ENCODE measurements at regions not wholly inside any gene's neighbourhood (a gene's known extent, or its start where the extent isn't known, plus 50 kb on each side); places are given as distances from the start of the nearest gene placed in this dataset.

DNA sequence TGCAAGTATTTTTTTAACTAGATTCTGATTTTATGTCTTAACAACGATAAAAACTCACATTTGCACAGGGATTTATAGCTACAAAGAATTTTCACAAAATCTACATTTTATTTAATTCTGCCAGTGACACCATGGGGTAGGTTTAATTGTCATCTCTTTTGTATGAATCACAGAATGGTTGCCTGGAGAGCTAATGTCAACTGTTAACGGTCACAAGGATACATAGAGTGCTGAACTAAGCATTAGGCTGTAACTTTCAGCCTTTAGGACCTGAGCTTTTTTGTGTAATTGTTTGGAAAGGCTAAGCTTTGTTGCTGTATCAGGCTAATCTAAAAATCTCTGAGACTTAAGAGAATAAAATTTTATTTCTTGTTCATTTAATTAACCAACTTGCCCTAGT lies 465.3 kb upstream of the TBX3 start:
- no peak for DNase-seq (ENCODE audit: low spot score)
- Mint-ChIP-seq H3K27ac (ENCODE audit: unreplicated experiment) (no peak overlapping the region), H3K36me3 (ENCODE audit: low read depth, unreplicated experiment) (no peaks in the 10 kb centered on the region), H3K9me3 (ENCODE audit: unreplicated experiment) (no peaks in the 10 kb centered on the region), H3K4me3 (ENCODE audit: unreplicated experiment) (no peak overlapping the region), H3K4me1 (ENCODE audit: unreplicated experiment) (peaks cover 8% of the 10 kb centered on the region), H3K27me3 (ENCODE audit: unreplicated experiment) (peaks cover 2% of the 10 kb centered on the region)
- TF ChIP-seq, protein P1, sequence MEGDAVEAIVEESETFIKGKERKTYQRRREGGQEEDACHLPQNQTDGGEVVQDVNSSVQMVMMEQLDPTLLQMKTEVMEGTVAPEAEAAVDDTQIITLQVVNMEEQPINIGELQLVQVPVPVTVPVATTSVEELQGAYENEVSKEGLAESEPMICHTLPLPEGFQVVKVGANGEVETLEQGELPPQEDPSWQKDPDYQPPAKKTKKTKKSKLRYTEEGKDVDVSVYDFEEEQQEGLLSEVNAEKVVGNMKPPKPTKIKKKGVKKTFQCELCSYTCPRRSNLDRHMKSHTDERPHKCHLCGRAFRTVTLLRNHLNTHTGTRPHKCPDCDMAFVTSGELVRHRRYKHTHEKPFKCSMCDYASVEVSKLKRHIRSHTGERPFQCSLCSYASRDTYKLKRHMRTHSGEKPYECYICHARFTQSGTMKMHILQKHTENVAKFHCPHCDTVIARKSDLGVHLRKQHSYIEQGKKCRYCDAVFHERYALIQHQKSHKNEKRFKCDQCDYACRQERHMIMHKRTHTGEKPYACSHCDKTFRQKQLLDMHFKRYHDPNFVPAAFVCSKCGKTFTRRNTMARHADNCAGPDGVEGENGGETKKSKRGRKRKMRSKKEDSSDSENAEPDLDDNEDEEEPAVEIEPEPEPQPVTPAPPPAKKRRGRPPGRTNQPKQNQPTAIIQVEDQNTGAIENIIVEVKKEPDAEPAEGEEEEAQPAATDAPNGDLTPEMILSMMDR (IDR thresholded peaks at IDR 0.05; ENCODE audit: unreplicated experiment) = no peak

DNA sequence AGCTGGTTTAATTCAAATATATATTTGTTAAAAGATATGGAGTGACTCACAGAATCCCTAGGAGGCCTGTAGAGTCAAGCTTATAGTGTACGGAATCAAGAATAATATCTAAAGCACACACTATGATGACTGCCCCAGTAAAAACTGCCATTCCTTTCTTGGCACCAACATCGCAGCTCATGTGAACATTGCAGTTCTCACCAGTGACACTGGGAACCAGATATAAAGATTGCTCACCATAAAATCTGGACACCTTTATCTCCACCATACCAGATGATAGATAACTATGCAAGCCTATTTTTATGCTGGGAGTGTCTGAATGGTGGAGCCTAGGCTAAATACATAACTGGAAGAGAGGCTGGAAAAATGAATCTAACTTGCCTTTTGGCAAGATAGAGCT lies 463.9 kb upstream of the TBX3 start:
- H3K27ac Mint-ChIP-seq (ENCODE audit: unreplicated experiment) = no peak overlapping the region
- H3K9me3 Mint-ChIP-seq (ENCODE audit: unreplicated experiment) = no peaks in the 10 kb centered on the region
- no peaks in the 10 kb centered on the region for H3K27me3 Mint-ChIP-seq (ENCODE audit: unreplicated experiment)
- TF ChIP-seq, protein P1 (IDR thresholded peaks at IDR 0.05; ENCODE audit: unreplicated experiment) = no peak
- peaks cover 8% of the 10 kb centered on the region for H3K4me1 Mint-ChIP-seq (ENCODE audit: unreplicated experiment)
- H3K4me3 Mint-ChIP-seq (ENCODE audit: unreplicated experiment) = no peak overlapping the region
- no peak for DNase-seq (ENCODE audit: low spot score)
- no peaks in the 10 kb centered on the region for H3K36me3 Mint-ChIP-seq (ENCODE audit: low read depth, unreplicated experiment)

DNA sequence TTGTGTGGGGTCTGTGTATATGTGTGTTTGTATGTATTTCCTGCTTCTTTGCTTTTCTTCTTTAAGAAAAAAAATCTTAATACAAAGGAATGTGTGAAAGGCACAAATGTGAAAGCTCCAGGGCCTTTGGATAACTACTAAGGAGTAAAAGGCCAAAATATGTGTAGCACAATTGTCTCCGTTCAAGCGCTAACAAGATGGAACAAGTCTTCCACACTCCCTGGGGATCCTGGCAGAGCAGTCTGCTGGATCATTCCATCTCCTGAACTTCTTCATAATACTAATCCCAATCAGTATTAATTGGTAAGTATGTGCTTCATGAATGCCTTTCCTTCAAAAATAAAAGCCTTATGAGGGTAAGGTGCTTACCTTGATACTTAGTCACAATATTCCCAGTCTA lies 462.5 kb upstream of the TBX3 start:
- TF ChIP-seq, protein P1 (IDR thresholded peaks at IDR 0.05; ENCODE audit: unreplicated experiment) = no peak
- H3K4me3 Mint-ChIP-seq (ENCODE audit: unreplicated experiment) = no peak overlapping the region
- H3K27ac Mint-ChIP-seq (ENCODE audit: unreplicated experiment) = no peak overlapping the region
- DNase-seq (ENCODE audit: low spot score) = no peak
- no peaks in the 10 kb centered on the region for H3K9me3 Mint-ChIP-seq (ENCODE audit: unreplicated experiment)
- H3K36me3 Mint-ChIP-seq (ENCODE audit: low read depth, unreplicated experiment) = no peaks in the 10 kb centered on the region
- H3K27me3 Mint-ChIP-seq (ENCODE audit: unreplicated experiment) = no peaks in the 10 kb centered on the region
- peaks cover 8% of the 10 kb centered on the region for H3K4me1 Mint-ChIP-seq (ENCODE audit: unreplicated experiment)

DNA sequence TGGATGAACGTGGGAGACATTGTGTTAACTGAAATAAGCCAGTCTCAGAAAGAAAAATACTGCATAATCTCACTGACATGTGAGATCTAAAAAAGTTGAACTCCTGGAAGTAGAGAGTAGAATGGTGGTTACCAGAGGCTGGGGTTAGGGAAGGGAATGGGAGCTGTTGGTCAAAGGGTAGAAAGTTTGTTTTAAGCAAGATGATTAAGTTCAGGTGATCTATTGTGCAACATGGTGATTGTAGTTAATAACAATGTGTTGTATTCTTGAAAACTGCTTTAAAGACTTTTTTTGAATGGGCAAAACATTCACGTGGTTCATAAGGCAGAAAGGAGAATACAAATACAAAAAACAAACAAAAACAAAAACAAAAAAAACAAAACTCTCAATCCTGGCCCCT lies 460.4 kb upstream of the TBX3 start:
- H3K9me3 Mint-ChIP-seq (ENCODE audit: unreplicated experiment) = no peaks in the 10 kb centered on the region
- TF ChIP-seq, protein P1 (IDR thresholded peaks at IDR 0.05; ENCODE audit: unreplicated experiment) = no peak
- no peak overlapping the region for H3K4me3 Mint-ChIP-seq (ENCODE audit: unreplicated experiment)
- no peak overlapping the region for H3K27ac Mint-ChIP-seq (ENCODE audit: unreplicated experiment)
- no peaks in the 10 kb centered on the region for H3K27me3 Mint-ChIP-seq (ENCODE audit: unreplicated experiment)
- H3K36me3 Mint-ChIP-seq (ENCODE audit: low read depth, unreplicated experiment) = no peaks in the 10 kb centered on the region
- no peak for DNase-seq (ENCODE audit: low spot score)
- H3K4me1 Mint-ChIP-seq (ENCODE audit: unreplicated experiment) = peaks cover 8% of the 10 kb centered on the region

DNA sequence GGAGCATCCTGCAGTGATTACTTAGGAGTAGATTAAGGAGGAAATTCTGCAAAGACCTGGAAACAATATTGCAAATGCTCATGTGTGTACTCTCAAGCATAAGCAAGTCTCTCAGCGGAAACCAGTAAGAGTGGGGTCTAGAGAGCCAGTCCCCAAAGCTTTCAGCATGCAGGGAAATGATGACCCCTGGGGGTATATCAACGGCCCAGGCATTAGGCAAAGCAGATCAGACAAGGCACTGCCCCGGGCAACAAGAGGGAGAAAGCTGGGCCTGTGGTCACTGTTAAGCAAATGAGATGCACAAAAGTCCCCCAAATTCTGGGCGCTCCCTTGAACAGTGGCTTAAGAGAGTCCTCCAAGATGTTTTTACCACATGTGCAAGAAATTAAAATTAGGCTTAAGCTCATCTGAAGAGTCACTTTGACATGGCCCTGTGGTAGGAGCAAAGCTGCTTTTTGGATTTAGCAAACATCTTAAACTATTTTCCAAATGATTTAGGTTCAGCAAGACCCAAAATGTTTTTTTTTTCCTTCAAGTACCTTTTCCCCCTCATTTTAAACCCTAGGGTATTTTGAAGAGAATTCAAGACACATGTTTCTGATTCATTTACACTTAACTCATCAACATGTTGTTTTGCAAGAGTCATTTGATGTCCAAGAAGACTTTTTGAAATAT lies 457.1 kb upstream of the TBX3 start:
- Mint-ChIP-seq H3K4me1 (ENCODE audit: unreplicated experiment) (peaks cover 8% of the 10 kb centered on the region), H3K27ac (ENCODE audit: unreplicated experiment) (no peak overlapping the region), H3K27me3 (ENCODE audit: unreplicated experiment) (no peaks in the 10 kb centered on the region), H3K36me3 (ENCODE audit: low read depth, unreplicated experiment) (no peaks in the 10 kb centered on the region), H3K4me3 (ENCODE audit: unreplicated experiment) (no peak overlapping the region), H3K9me3 (ENCODE audit: unreplicated experiment) (no peaks in the 10 kb centered on the region)
- DNase-seq (ENCODE audit: low spot score) = no peak
- TF ChIP-seq, protein P1 (IDR thresholded peaks at IDR 0.05; ENCODE audit: unreplicated experiment) = no peak
